ENCODE measurements at regions not wholly inside any gene's neighbourhood (a gene's known extent, or its start where the extent isn't known, plus 50 kb on each side); places are given as distances from the start of the nearest gene placed in this dataset.

DNA sequence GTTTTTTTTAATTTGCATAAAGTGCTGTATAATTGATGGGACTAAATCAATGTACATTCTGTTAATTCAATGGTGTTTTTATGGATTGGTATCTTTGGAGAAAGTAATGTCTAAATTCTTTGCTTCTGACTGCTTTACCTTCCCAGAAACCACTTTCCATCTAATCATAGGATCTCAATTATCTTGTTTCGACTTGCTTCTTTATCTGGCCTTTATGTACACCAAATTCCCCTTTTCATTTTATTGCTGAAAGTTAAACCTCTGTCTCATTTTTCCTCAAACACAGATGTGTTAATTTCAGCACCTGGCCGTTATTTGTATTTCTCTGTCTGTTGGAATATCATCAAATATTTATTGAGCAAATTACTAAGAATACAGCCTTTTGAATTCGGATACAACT lies 287.3 kb upstream of the GBE1 start:
- intact Hi-C loops (cut with DNase I): no loop called here
- TF ChIP-seq, protein P1, sequence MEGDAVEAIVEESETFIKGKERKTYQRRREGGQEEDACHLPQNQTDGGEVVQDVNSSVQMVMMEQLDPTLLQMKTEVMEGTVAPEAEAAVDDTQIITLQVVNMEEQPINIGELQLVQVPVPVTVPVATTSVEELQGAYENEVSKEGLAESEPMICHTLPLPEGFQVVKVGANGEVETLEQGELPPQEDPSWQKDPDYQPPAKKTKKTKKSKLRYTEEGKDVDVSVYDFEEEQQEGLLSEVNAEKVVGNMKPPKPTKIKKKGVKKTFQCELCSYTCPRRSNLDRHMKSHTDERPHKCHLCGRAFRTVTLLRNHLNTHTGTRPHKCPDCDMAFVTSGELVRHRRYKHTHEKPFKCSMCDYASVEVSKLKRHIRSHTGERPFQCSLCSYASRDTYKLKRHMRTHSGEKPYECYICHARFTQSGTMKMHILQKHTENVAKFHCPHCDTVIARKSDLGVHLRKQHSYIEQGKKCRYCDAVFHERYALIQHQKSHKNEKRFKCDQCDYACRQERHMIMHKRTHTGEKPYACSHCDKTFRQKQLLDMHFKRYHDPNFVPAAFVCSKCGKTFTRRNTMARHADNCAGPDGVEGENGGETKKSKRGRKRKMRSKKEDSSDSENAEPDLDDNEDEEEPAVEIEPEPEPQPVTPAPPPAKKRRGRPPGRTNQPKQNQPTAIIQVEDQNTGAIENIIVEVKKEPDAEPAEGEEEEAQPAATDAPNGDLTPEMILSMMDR (IDR thresholded peaks at IDR 0.05): no peak
- TF ChIP-seq POLR2A (IDR thresholded peaks at IDR 0.05): no peak
- no peak overlapping the region for H3K27ac ChIP-seq
- H3K4me3 ChIP-seq: no peak overlapping the region
- H3K27me3 ChIP-seq: no peaks in the 10 kb centered on the region
- peaks cover 0 to 11% (median 0%) of the 10 kb centered on the region in 3 donors for H3K4me1 ChIP-seq
- H3K36me3 ChIP-seq: no peaks in the 10 kb centered on the region
- DNase-seq: no peak
- no peaks in the 10 kb centered on the region for H3K9me3 ChIP-seq
- WGBS, 2 donors: 24 to 36% methylated on average over 3 of the region's 3 CpGs

DNA sequence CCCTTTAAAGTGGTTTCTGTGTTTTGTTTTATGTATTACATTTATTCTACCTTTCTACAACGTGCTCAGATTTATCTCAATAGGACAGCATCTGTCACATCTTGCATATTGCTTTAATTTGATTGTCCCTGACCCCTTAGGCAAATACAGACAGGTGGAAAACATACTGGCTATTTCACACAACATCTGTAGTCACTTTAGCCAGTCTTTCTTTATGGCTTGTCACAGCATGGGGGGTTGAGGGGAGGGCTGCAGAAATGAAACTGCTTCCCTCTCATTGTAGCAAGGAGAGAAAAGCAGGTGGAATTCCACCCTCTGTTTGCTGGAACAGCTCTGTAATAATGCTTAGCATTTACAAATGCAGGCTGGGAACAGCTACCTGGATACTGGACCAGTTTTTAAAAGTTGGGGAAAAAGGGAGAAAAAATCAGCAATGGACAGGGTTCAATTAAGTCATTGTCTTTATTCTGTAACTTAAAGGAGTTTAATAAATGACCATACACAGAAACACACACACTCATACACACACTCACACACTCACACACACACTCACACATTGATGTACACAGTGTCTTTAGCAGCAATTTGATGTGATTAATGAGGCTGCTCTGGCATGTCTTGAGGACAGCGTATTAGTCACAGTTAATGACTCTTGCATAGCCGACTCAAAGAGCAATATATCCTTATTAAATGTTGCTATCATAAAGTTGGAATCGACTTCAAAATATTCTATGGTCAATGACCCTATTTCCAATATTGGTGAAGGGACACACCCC lies 283.7 kb upstream of the GBE1 start:
- H3K27me3 ChIP-seq: no peaks in the 10 kb centered on the region
- no peaks in the 10 kb centered on the region for H3K36me3 ChIP-seq
- H3K27ac ChIP-seq: no peak overlapping the region
- H3K9me3 ChIP-seq: no peaks in the 10 kb centered on the region
- H3K4me1 ChIP-seq: peaks cover 0 to 13% (median 0%) of the 10 kb centered on the region in 3 donors
- DNase-seq: no peak
- 32 to 33% methylated on average over 4 of the region's 4 CpGs for WGBS, 2 donors
- TF ChIP-seq, protein P1 (IDR thresholded peaks at IDR 0.05): no peak
- TF ChIP-seq POLR2A (IDR thresholded peaks at IDR 0.05): no peak
- H3K4me3 ChIP-seq: no peak overlapping the region
- intact Hi-C loops (cut with DNase I): no loop called here

DNA sequence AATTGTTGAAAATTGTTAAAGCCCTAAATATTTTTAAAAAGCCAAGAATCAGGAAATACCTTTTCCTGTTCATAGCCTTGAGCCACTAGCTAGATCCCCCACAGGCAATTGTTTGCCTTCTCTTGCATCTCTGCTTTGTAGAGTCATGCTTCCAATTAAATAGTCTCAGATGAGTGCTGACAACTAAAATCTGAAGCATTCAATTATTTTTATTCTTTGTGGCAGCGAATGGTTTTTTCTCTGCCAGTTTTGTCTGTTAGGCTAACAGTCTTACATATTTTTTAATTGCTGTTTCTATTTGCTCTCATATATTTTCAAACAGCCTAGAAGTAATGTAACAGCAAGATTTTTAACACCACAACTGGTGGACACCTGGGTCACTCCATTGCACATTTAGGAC lies 277.1 kb upstream of the GBE1 start:
- TF ChIP-seq POLR2A (IDR thresholded peaks at IDR 0.05): no peak
- TF ChIP-seq, protein P1 (IDR thresholded peaks at IDR 0.05): no peak
- no peak for DNase-seq
- Histone ChIP-seq H3K9me3 (no peaks in the 10 kb centered on the region), H3K27ac (no peak overlapping the region), H3K4me1 (peaks cover 0 to under 1% (median 0%) of the 10 kb centered on the region in 3 donors), H3K4me3 (no peak overlapping the region), H3K36me3 (no peaks in the 10 kb centered on the region), H3K27me3 (no peaks in the 10 kb centered on the region)
- WGBS, 2 donors: 30 to 50% methylated on average over 1 of the region's 1 CpG
- intact Hi-C loops (cut with DNase I): no loop called here

DNA sequence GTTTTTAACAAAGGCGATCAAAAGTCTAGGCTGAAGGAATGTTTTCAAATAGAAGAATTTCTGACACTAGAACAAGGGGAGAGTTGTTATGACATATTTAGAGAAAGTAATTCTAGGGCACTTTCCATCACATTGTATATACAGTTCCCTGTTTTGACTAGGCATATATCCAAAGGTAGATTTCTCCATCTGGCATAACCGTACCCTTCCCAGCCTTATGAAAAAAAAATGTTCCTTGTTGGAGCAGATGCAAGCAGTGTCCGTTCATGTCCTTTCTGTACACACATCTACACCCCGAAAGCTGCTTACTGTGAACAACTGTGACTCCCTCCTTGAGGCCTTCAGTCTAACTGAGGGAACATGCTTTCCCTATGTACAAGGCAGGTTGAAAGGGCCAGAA lies 271.7 kb upstream of the GBE1 start:
- H3K4me3 ChIP-seq: no peak overlapping the region
- H3K27ac ChIP-seq: no peak overlapping the region
- 36 to 40% methylated on average over 4 of the region's 4 CpGs for WGBS, 2 donors
- TF ChIP-seq POLR2A (IDR thresholded peaks at IDR 0.05): no peak
- TF ChIP-seq, protein P1 (IDR thresholded peaks at IDR 0.05): no peak
- H3K9me3 ChIP-seq: no peaks in the 10 kb centered on the region
- H3K4me1 ChIP-seq: no peaks in the 10 kb centered on the region
- DNase-seq: no peak
- no peaks in the 10 kb centered on the region for H3K36me3 ChIP-seq
- H3K27me3 ChIP-seq: no peaks in the 10 kb centered on the region
- intact Hi-C loops (cut with DNase I): no loop called here

- no peak overlapping the region for H3K4me3 ChIP-seq
- intact Hi-C loops (cut with DNase I): no loop called here
- H3K4me1 ChIP-seq: no peaks in the 10 kb centered on the region
- H3K27ac ChIP-seq: no peak overlapping the region
- H3K36me3 ChIP-seq: no peaks in the 10 kb centered on the region
- no peaks in the 10 kb centered on the region for H3K27me3 ChIP-seq
- no peak for TF ChIP-seq POLR2A (IDR thresholded peaks at IDR 0.05)
- TF ChIP-seq, protein P1 (IDR thresholded peaks at IDR 0.05): no peak
- no peak for DNase-seq
- no peaks in the 10 kb centered on the region for H3K9me3 ChIP-seq
Observed at GRCh38 chr3:82031596-82031995, 270.2 kb upstream of the GBE1 start.
